Mesenchymal stem cell (in vitro differentiated cells and primary cell): ENCODE measurements at regions not wholly inside any gene's neighbourhood (a gene's known extent, or its start where the extent isn't known, plus 50 kb on each side); places are given as distances from the start of the nearest gene placed in this dataset.

Experiments
- DNase-seq: peaks from one replicate; pipeline ENCODE4 v3.0.0-alpha.2; 2013
- H2AFZ ChIP-seq: one replicate; pipeline ENCODE4 v1.6.1; 2013; ENCODE audit warnings: low read depth, mild to moderate bottlenecking, control low read depth, inconsistent platforms, low read length, moderate library complexity
- H2AK5ac ChIP-seq: 2 replicates; pipeline ENCODE4 v1.6.1; 2013; ENCODE audit warnings: low read length, moderate library complexity, mild to moderate bottlenecking, inconsistent platforms; ENCODE audit not compliant: severe bottlenecking
- H2BK120ac ChIP-seq: one replicate; pipeline ENCODE4 v1.6.1; 2013; ENCODE audit warnings: low read depth, mild to moderate bottlenecking, inconsistent platforms, low read length, moderate library complexity
- H2BK12ac ChIP-seq, 2 experiments: one replicate each; pipeline ENCODE4 v1.6.1; 2013; ENCODE audit warnings: inconsistent platforms in 2 of 2, low read length in 2 of 2, mild to moderate bottlenecking in 2 of 2, moderate library complexity in 2 of 2, control low read depth in 1 of 2
- H2BK15ac ChIP-seq: one replicate; pipeline ENCODE4 v1.6.1; 2013; ENCODE audit warnings: mild to moderate bottlenecking, low read depth, inconsistent platforms; ENCODE audit not compliant: poor library complexity, severe bottlenecking
- H2BK5ac ChIP-seq: 2 replicates; pipeline ENCODE4 v1.6.1; 2013; ENCODE audit warnings: low read depth, mild to moderate bottlenecking, low read length, control low read depth, inconsistent platforms; ENCODE audit not compliant: poor library complexity, severe bottlenecking
- H3K14ac ChIP-seq, 2 experiments: one replicate each; pipeline ENCODE4 v1.6.1; 2013; ENCODE audit warnings: inconsistent platforms in 2 of 2, low read length in 2 of 2, control low read depth in 1 of 2, mild to moderate bottlenecking in 1 of 2, moderate library complexity in 1 of 2
- H3K18ac ChIP-seq, 2 experiments: one replicate each; pipeline ENCODE4 v1.6.1; 2013; ENCODE audit warnings: inconsistent platforms in 2 of 2, low read length in 2 of 2, control low read depth in 1 of 2, low read depth in 1 of 2, mild to moderate bottlenecking in 1 of 2
- H3K23ac ChIP-seq, 2 experiments: one replicate each; pipeline ENCODE4 v1.6.1; 2013; ENCODE audit warnings: inconsistent platforms in 2 of 2, low read length in 2 of 2, mild to moderate bottlenecking in 2 of 2, moderate library complexity in 2 of 2, control low read depth in 1 of 2
- H3K27ac ChIP-seq: 2 replicates; pipeline ENCODE4 v1.5.1; 2013; ENCODE audit warnings: mild to moderate bottlenecking, moderate library complexity, low read length, control low read depth, inconsistent platforms; ENCODE audit not compliant: poor library complexity, severe bottlenecking
- H3K27me3 ChIP-seq, 2 experiments: 2 replicates each; pipeline versions ENCODE4 v1.6.1 to v1.7.0; 2013; ENCODE audit warnings: low read length in 2 of 2, mild to moderate bottlenecking in 2 of 2, moderate library complexity in 2 of 2, control low read depth in 1 of 2, inconsistent platforms in 1 of 2; ENCODE audit not compliant: control insufficient read depth in 1 of 2, insufficient read depth in 1 of 2
- H3K36me3 ChIP-seq, 2 experiments: 2 replicates each; pipeline versions ENCODE4 v1.6.1 to v1.7.0; 2013; ENCODE audit warnings: low read length in 2 of 2, control low read depth in 1 of 2, inconsistent platforms in 1 of 2, low read depth in 1 of 2, mild to moderate bottlenecking in 1 of 2; ENCODE audit not compliant: insufficient read depth in 2 of 2, control insufficient read depth in 1 of 2
- H3K4ac ChIP-seq, 2 experiments: one replicate each; pipeline ENCODE4 v1.6.1; 2013; ENCODE audit warnings: inconsistent platforms in 2 of 2, low read length in 2 of 2, mild to moderate bottlenecking in 2 of 2, moderate library complexity in 2 of 2, control low read depth in 1 of 2, low read depth in 1 of 2
- H3K4me1 ChIP-seq: 2 replicates; pipeline ENCODE4 v1.6.1; 2013; ENCODE audit warnings: low read depth, low read length, control low read depth; ENCODE audit not compliant: control insufficient read depth, insufficient read depth
- H3K4me2 ChIP-seq: 2 replicates; pipeline ENCODE4 v1.6.1; 2013; ENCODE audit warnings: low read length, mild to moderate bottlenecking, inconsistent platforms; ENCODE audit not compliant: poor library complexity, severe bottlenecking
- H3K4me3 ChIP-seq, 2 experiments: 2 replicates each; pipeline versions ENCODE4 v1.5.1 to v1.7.0; 2013; ENCODE audit warnings: low read length in 2 of 2, mild to moderate bottlenecking in 2 of 2, control low read depth in 1 of 2, low read depth in 1 of 2; ENCODE audit not compliant: insufficient read depth in 1 of 2
- H3K79me1 ChIP-seq: replicated peaks from 2 replicates; pipeline ENCODE4 v1.6.1; 2013; ENCODE audit warnings: mild to moderate bottlenecking, control low read depth, low read length, inconsistent platforms; ENCODE audit not compliant: poor library complexity, severe bottlenecking
- H3K9ac ChIP-seq: 2 replicates; pipeline ENCODE4 v1.7.0; 2013; ENCODE audit warnings: mild to moderate bottlenecking, low read length, moderate library complexity
- H3K9me3 ChIP-seq: 2 replicates; pipeline ENCODE4 v1.7.0; 2013; ENCODE audit warnings: mild to moderate bottlenecking, low read length; ENCODE audit not compliant: control insufficient read depth
- H4K8ac ChIP-seq: one replicate; pipeline ENCODE4 v1.6.1; 2013; ENCODE audit warnings: inconsistent platforms, mild to moderate bottlenecking, low read length, moderate library complexity
- H4K91ac ChIP-seq: one replicate; pipeline ENCODE4 v1.6.1; 2013; ENCODE audit warnings: mild to moderate bottlenecking, low read length, inconsistent platforms
- WGBS: methylation state at CpG from one replicate; pipeline ENCODE4 v1.1.7; 2013; ENCODE audit warnings: mixed read lengths; 5-methylcytosine and 5-hydroxymethylcytosine counted together

GRCh38 chr20:51106011-51106410, 83.1 kb upstream of the KCNG1 start:
- H4K91ac ChIP-seq = no peak overlapping the region
- no peak overlapping the region for H4K8ac ChIP-seq
- no peak overlapping the region for H2BK15ac ChIP-seq
- no peak overlapping the region for H3K4ac ChIP-seq
- H3K14ac ChIP-seq = no peak overlapping the region
- H2BK5ac ChIP-seq = no peak overlapping the region
- H3K27ac ChIP-seq = no peak overlapping the region
- no peak for DNase-seq
- H2AK5ac ChIP-seq = no peak overlapping the region
- H2BK120ac ChIP-seq = no peak overlapping the region
- no peak overlapping the region for H3K18ac ChIP-seq
- H3K9ac ChIP-seq = no peak overlapping the region
- no peak overlapping the region for H2BK12ac ChIP-seq
- H3K4me1 ChIP-seq = no peaks in the 10 kb centered on the region
- H3K9me3 ChIP-seq = peaks cover 7% of the 10 kb centered on the region
- H3K4me2 ChIP-seq = no peak overlapping the region
- H2AFZ ChIP-seq = no peak overlapping the region
- WGBS = 84% methylated on average over 3 of the region's 3 CpGs
- H3K23ac ChIP-seq = no peak overlapping the region
- H3K79me1 ChIP-seq = no peaks in the 10 kb centered on the region
- H3K27me3 ChIP-seq = peaks cover 38 to 82% of the 10 kb centered on the region in 2 experiments
- H3K36me3 ChIP-seq = no peaks in the 10 kb centered on the region
- no peak overlapping the region for H3K4me3 ChIP-seq

- H2BK120ac ChIP-seq = no peak overlapping the region
Measured at GRCh38 chr20:51104960-51105920, 82.3 kb upstream of the KCNG1 start.

DNA sequence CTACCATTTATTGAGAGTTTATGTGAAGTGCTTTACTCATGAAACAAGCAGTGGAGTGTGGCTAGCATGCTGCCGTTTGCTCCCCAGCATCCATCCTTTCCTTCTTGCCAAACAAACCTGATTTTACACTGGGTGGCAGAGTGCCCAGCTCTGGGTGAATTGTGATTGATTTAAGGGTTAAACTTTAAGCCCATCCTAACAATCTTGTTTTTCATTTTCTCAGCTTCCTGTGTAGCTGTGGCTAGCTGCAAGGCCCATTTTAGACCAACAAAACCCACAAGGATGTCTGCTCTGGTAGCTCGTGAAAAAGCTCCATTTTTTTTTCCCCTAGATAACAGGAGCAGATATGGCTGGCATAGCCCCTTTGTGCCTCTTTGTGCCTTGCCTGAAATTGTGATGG, 77.7 kb upstream of the KCNG1 start:
- Histone ChIP-seq H3K4ac (no peak overlapping the region), H3K4me2 (no peak overlapping the region), H3K23ac (no peak overlapping the region), H2BK15ac (no peak overlapping the region), H2BK5ac (no peak overlapping the region), H2AK5ac (no peak overlapping the region), H3K27ac (no peak overlapping the region), H2AFZ (no peak overlapping the region), H3K18ac (no peak overlapping the region), H3K27me3 (peaks cover 46 to 85% of the 10 kb centered on the region in 2 experiments), H4K8ac (no peak overlapping the region), H3K9ac (no peak overlapping the region), H3K79me1 (no peaks in the 10 kb centered on the region), H2BK120ac (no peak overlapping the region), H2BK12ac (no peak overlapping the region), H3K36me3 (no peaks in the 10 kb centered on the region), H3K4me1 (no peaks in the 10 kb centered on the region), H3K9me3 (peaks cover 7% of the 10 kb centered on the region), H4K91ac (no peak overlapping the region), H3K4me3 (no peak overlapping the region), H3K14ac (no peak overlapping the region)
- no CpG with 5 or more reads among the region's 2 CpGs for WGBS
- no peak for DNase-seq

More at GRCh38 chr20:51104960-51105920, 82.3 kb upstream of the KCNG1 start:
- H3K27me3 ChIP-seq = peaks cover 40 to 80% of the 10 kb centered on the region in 2 experiments
- no peak overlapping the region for H3K18ac ChIP-seq
- DNase-seq = peak; percentile 24
- H4K91ac ChIP-seq = no peak overlapping the region
- no peak overlapping the region for H2AFZ ChIP-seq
- no peak overlapping the region for H3K4ac ChIP-seq
- H3K27ac ChIP-seq = no peak overlapping the region
- no peak overlapping the region for H3K4me2 ChIP-seq
- no peak overlapping the region for H3K4me3 ChIP-seq
- no peak overlapping the region for H3K14ac ChIP-seq
- H2AK5ac ChIP-seq = no peak overlapping the region
- peaks cover 7% of the 10 kb centered on the region for H3K9me3 ChIP-seq
- H2BK12ac ChIP-seq = no peak overlapping the region
- H3K36me3 ChIP-seq = no peaks in the 10 kb centered on the region
- no peaks in the 10 kb centered on the region for H3K79me1 ChIP-seq
- no peak overlapping the region for H2BK15ac ChIP-seq
- H3K4me1 ChIP-seq = no peaks in the 10 kb centered on the region
- WGBS = 57% methylated on average over 7 of the region's 10 CpGs
- no peak overlapping the region for H4K8ac ChIP-seq
- H3K9ac ChIP-seq = no peak overlapping the region
- no peak overlapping the region for H3K23ac ChIP-seq
- no peak overlapping the region for H2BK5ac ChIP-seq

- Histone ChIP-seq H3K4me3 (no peak overlapping the region), H3K4me1 (no peaks in the 10 kb centered on the region), H3K79me1 (no peaks in the 10 kb centered on the region), H2AK5ac (no peak overlapping the region), H3K4ac (no peak overlapping the region), H3K9me3 (peaks cover 3% of the 10 kb centered on the region), H3K27ac (no peak overlapping the region), H3K36me3 (no peaks in the 10 kb centered on the region), H3K9ac (no peak overlapping the region), H2AFZ (no peak overlapping the region), H2BK12ac (no peak overlapping the region), H3K4me2 (no peak overlapping the region), H3K18ac (no peak overlapping the region), H3K14ac (no peak overlapping the region), H3K23ac (no peak overlapping the region), H3K27me3 (peaks cover 59 to 86% of the 10 kb centered on the region in 2 experiments), H4K8ac (no peak overlapping the region), H2BK120ac (no peak overlapping the region), H2BK5ac (no peak overlapping the region), H4K91ac (no peak overlapping the region), H2BK15ac (no peak overlapping the region)
- no peak for DNase-seq
- 77% methylated on average over 1 of the region's 1 CpG for WGBS
Measured at GRCh38 chr20:51098284-51098810, 75.4 kb upstream of the KCNG1 start.
